Panc1 (cell line): ENCODE measurements at regions not wholly inside any gene's neighbourhood (a gene's known extent, or its start where the extent isn't known, plus 50 kb on each side); places are given as distances from the start of the nearest gene placed in this dataset.

Experiments
- ATAC-seq: fragments of 200-7000 bp; cut with Tn5 transposase; 2 replicates; pipeline ENCODE4 v1.9.1; 2020; ENCODE audit warnings: mild to moderate bottlenecking, moderate library complexity
- BruUV-seq: library from RNA; stranded (reverse); fragments of 400-500 nt; replicated peaks from 2 replicates; lab custom pipeline; 2021; lab: Mats Ljungman, UMichigan
- CTCF ChIA-PET: fragments of 300-600 bp; sonication (Branson Sonifier 250); formaldehyde crosslinking; loops from one replicate; lab custom pipeline; 2022; ENCODE audit warnings: antibody characterized with exemption; lab: Charles Lee
- POLR2A ChIA-PET: fragments of 300-600 bp; sonication (Branson Sonifier 250); formaldehyde crosslinking; loops from one replicate; lab custom pipeline; 2022; ENCODE audit warnings: antibody characterized with exemption; lab: Charles Lee
- DNase-seq: peaks from one replicate; pipeline ENCODE4 v3.0.0-alpha.2; 2010; ENCODE audit warnings: low read depth, low spot score
- H3K27ac ChIP-seq: 2 replicates; pipeline ENCODE4 v1.5.1; 2011; ENCODE audit warnings: mild to moderate bottlenecking, low read length, inconsistent platforms
- H3K27me3 ChIP-seq: fragments of 200-500 bp; sonication (Bioruptor generic); 2 replicates; pipeline ENCODE4 v1.6.0; 2014; ENCODE audit warnings: low read length, inconsistent platforms; ENCODE audit not compliant: control insufficient read depth, insufficient read depth
- H3K36me3 ChIP-seq: fragments of 200-500 bp; sonication (Bioruptor generic); 2 replicates; pipeline ENCODE4 v1.5.1; 2014; ENCODE audit warnings: inconsistent platforms, mild to moderate bottlenecking, low read length, moderate library complexity; ENCODE audit not compliant: control insufficient read depth, insufficient read depth
- H3K4me1 ChIP-seq: 2 replicates; pipeline ENCODE4 v1.5.1; 2011; ENCODE audit warnings: inconsistent platforms, mild to moderate bottlenecking, low read length, moderate library complexity; ENCODE audit not compliant: control insufficient read depth, insufficient read depth
- H3K4me3 ChIP-seq, 2 experiments: 2 replicates each; pipeline ENCODE4 v1.5.1; 2011 to 2012; ENCODE audit warnings: low read depth in 2 of 2, low read length in 2 of 2, mild to moderate bottlenecking in 2 of 2, inconsistent platforms in 1 of 2, moderate library complexity in 1 of 2
- H3K9me3 ChIP-seq: fragments of 200-500 bp; sonication (Bioruptor generic); 2 replicates; pipeline ENCODE4 v1.5.1; 2014; ENCODE audit warnings: low read depth, mild to moderate bottlenecking, inconsistent platforms, low read length, moderate library complexity; ENCODE audit not compliant: control insufficient read depth, insufficient read depth
- CTCF ChIP-seq: fragments of 450-650 bp; IDR thresholded peaks from 2 replicates; pipeline ENCODE4 v1.5.1; 2017; ENCODE audit warnings: mild to moderate bottlenecking
- POLR2AphosphoS5 ChIP-seq: IDR thresholded peaks from 2 replicates; pipeline ENCODE4 v1.6.1; 2012; ENCODE audit warnings: mild to moderate bottlenecking, low read depth, low read length, moderate library complexity
- SIN3A ChIP-seq: IDR thresholded peaks from 2 replicates; pipeline ENCODE4 v1.6.1; 2012; ENCODE audit warnings: low read depth, mild to moderate bottlenecking, low read length, moderate library complexity, borderline replicate concordance; ENCODE audit not compliant: insufficient read depth
- TCF7L2 ChIP-seq: IDR thresholded peaks from 2 replicates; pipeline ENCODE4 v1.6.1; 2011; ENCODE audit warnings: mild to moderate bottlenecking, low read depth, low read length, inconsistent platforms
- in situ Hi-C: cut with HindIII; loops from 2 replicates; pipeline ENCODE4 v1.10.0; 2016; ENCODE audit warnings: low sequenced_read_pairs, low pct_unique_long_range_greater_than_20kb
- intact Hi-C: fragments of 100-400 bp; cut with micrococcal nuclease; formaldehyde crosslinking; loops from one replicate; pipeline ENCODE4 v1.10.0; 2022; ENCODE audit not compliant: unreplicated experiment
- TF ChIP-seq, protein P1 (sequence below), 2 experiments: IDR thresholded peaks; 2 replicates each; pipeline ENCODE4 v1.6.1; 2011 to 2012; ENCODE audit warnings: low read depth in 2 of 2, control low read depth in 1 of 2, low read length in 1 of 2, mild to moderate bottlenecking in 1 of 2, moderate library complexity in 1 of 2; ENCODE audit not compliant: insufficient read depth in 1 of 2

GRCh38 chr9:74066605-74067004 lies 430.5 kb upstream of the RORB start:
- H3K27ac ChIP-seq: no peak overlapping the region
- H3K36me3 ChIP-seq: no peaks in the 10 kb centered on the region
- POLR2A ChIA-PET: no interaction called here
- ATAC-seq: no peak
- no peak for TF ChIP-seq CTCF
- TF ChIP-seq, protein P1, sequence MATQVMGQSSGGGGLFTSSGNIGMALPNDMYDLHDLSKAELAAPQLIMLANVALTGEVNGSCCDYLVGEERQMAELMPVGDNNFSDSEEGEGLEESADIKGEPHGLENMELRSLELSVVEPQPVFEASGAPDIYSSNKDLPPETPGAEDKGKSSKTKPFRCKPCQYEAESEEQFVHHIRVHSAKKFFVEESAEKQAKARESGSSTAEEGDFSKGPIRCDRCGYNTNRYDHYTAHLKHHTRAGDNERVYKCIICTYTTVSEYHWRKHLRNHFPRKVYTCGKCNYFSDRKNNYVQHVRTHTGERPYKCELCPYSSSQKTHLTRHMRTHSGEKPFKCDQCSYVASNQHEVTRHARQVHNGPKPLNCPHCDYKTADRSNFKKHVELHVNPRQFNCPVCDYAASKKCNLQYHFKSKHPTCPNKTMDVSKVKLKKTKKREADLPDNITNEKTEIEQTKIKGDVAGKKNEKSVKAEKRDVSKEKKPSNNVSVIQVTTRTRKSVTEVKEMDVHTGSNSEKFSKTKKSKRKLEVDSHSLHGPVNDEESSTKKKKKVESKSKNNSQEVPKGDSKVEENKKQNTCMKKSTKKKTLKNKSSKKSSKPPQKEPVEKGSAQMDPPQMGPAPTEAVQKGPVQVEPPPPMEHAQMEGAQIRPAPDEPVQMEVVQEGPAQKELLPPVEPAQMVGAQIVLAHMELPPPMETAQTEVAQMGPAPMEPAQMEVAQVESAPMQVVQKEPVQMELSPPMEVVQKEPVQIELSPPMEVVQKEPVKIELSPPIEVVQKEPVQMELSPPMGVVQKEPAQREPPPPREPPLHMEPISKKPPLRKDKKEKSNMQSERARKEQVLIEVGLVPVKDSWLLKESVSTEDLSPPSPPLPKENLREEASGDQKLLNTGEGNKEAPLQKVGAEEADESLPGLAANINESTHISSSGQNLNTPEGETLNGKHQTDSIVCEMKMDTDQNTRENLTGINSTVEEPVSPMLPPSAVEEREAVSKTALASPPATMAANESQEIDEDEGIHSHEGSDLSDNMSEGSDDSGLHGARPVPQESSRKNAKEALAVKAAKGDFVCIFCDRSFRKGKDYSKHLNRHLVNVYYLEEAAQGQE (IDR thresholded peaks at IDR 0.05; ENCODE audit: insufficient read depth in 1 of 2, low read depth in 2 of 2, low read length in 1 of 2): no peak
- TF ChIP-seq TCF7L2: no peak
- no peak for TF ChIP-seq SIN3A
- TF ChIP-seq POLR2AphosphoS5: no peak
- intact Hi-C loops (no loop called here), in situ Hi-C loops (no loop called here)
- H3K4me3 ChIP-seq: no peak overlapping the region
- CTCF ChIA-PET: no interaction called here
- H3K4me1 ChIP-seq: no peaks in the 10 kb centered on the region
- no peaks in the 10 kb centered on the region for H3K9me3 ChIP-seq
- DNase-seq: no peak
- BruUV-seq: no TSS peak
- H3K27me3 ChIP-seq: no peaks in the 10 kb centered on the region

GRCh38 chr9:74071502-74071901 lies 425.6 kb upstream of the RORB start:
- H3K27ac ChIP-seq: no peak overlapping the region
- intact Hi-C loops: no loop called here
- no peak overlapping the region for H3K4me3 ChIP-seq
- H3K27me3 ChIP-seq: no peaks in the 10 kb centered on the region
- TF ChIP-seq TCF7L2: no peak
- TF ChIP-seq CTCF: no peak
- TF ChIP-seq POLR2AphosphoS5: no peak
- no peak for TF ChIP-seq SIN3A
- TF ChIP-seq, protein P1 (IDR thresholded peaks at IDR 0.05; ENCODE audit: insufficient read depth in 1 of 2, low read depth in 2 of 2, low read length in 1 of 2): no peak
- in situ Hi-C loops: no loop called here
- H3K4me1 ChIP-seq: no peaks in the 10 kb centered on the region
- ATAC-seq: no peak
- no peaks in the 10 kb centered on the region for H3K9me3 ChIP-seq
- BruUV-seq: no TSS peak
- no peak for DNase-seq
- no peaks in the 10 kb centered on the region for H3K36me3 ChIP-seq
- ChIA-PET CTCF (no interaction called here), POLR2A (no interaction called here)
